IPS-15b (cell line): ENCODE measurements at regions not wholly inside any gene's neighbourhood (a gene's known extent, or its start where the extent isn't known, plus 50 kb on each side); places are given as distances from the start of the nearest gene placed in this dataset.

Experiments used
- H3K27me3 ChIP-seq: one replicate; pipeline ENCODE4 v1.6.1; 2013; ENCODE audit warnings: low read length; ENCODE audit not compliant: control insufficient read depth, insufficient read depth
- H3K36me3 ChIP-seq: one replicate; pipeline ENCODE4 v1.6.1; 2013; ENCODE audit warnings: low read length; ENCODE audit not compliant: control insufficient read depth, insufficient read depth
- H3K4me1 ChIP-seq: one replicate; pipeline ENCODE4 v1.6.1; 2013; ENCODE audit warnings: mild to moderate bottlenecking, low read length; ENCODE audit not compliant: control insufficient read depth, insufficient read depth
- H3K4me3 ChIP-seq: one replicate; pipeline ENCODE4 v1.5.1; 2013; ENCODE audit warnings: low read depth, low read length
- H3K9ac ChIP-seq: one replicate; pipeline ENCODE4 v1.6.1; 2013; ENCODE audit warnings: low read depth, mild to moderate bottlenecking, low read length
- H3K9me3 ChIP-seq: one replicate; pipeline ENCODE4 v1.6.1; 2013; ENCODE audit warnings: mild to moderate bottlenecking, low read length; ENCODE audit not compliant: control insufficient read depth, insufficient read depth

GRCh38 chr2:55973673-55974072 lies 50.1 kb upstream of the EFEMP1 start:
- no peaks in the 10 kb centered on the region for H3K4me1 ChIP-seq
- H3K9ac ChIP-seq, result no peak overlapping the region
- no peaks in the 10 kb centered on the region for H3K9me3 ChIP-seq
- no peaks in the 10 kb centered on the region for H3K27me3 ChIP-seq
- no peak overlapping the region for H3K4me3 ChIP-seq
- no peaks in the 10 kb centered on the region for H3K36me3 ChIP-seq

DNA sequence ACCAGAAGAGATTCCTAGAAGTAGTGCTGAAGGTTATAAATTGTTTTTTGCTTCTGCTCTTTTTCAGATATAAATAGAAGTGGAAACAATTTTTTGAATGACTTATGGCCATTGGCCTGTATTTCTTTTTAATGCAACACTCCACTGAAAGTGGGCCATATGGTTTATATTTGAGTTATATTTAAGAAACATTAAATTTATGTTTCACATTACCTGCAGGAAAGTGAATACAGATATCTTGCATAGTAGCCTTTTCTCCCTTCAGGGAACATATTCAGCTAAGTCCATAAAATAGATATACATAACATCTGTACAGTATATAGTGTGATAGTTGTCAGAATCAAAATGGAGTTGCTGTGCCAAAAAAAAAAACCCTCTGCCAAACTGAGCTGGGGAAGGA lies 53.1 kb upstream of the EFEMP1 start:
- Histone ChIP-seq H3K4me1 (peaks cover 2% of the 10 kb centered on the region), H3K27me3 (no peaks in the 10 kb centered on the region), H3K4me3 (no peak overlapping the region), H3K36me3 (no peaks in the 10 kb centered on the region), H3K9ac (no peak overlapping the region), H3K9me3 (no peaks in the 10 kb centered on the region)

GRCh38 chr2:55985406-55985805 lies 61.8 kb upstream of the EFEMP1 start:
- Histone ChIP-seq H3K4me1 (peaks cover 2% of the 10 kb centered on the region), H3K36me3 (no peaks in the 10 kb centered on the region), H3K4me3 (no peak overlapping the region), H3K9me3 (no peaks in the 10 kb centered on the region), H3K27me3 (no peaks in the 10 kb centered on the region), H3K9ac (no peak overlapping the region)

- Histone ChIP-seq H3K9ac (no peak overlapping the region), H3K9me3 (no peaks in the 10 kb centered on the region), H3K4me3 (no peak overlapping the region), H3K4me1 (peaks cover 2% of the 10 kb centered on the region), H3K27me3 (no peaks in the 10 kb centered on the region), H3K36me3 (no peaks in the 10 kb centered on the region)
Observed at GRCh38 chr2:55986001-55986400, 62.4 kb upstream of the EFEMP1 start.

DNA sequence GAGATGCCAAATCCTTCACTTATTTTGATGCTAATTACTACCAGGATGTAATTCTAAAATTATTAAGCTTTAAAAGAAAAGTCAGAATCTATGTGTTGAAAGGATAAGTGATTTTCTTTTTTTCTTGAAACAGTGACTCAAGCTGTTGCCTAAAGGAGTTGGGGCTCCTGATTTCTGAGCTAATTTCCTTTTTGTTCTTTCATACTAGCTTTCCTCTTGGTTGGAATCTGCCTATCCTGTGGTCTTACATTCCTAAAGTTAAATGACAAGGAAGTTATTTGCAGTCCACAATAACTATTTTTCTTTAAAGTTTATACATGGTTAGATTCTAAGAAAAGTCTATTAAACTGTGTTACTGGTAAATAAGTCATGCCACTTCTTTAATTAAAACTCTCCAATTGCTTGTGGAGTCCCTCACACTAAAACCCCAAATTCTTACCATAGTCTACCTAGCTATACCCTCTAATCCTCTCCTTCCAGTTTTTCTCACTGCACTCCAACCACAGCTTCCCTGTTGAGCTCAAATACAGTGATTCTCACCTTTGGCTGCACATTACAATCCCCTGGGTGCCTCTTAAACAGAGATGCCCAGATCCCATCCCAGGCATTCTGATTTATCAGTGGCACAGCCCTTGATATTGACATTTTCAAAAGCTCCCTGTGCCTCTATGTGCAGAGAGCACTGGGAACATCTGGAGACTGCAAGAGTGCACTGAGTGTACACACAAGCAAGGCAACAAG lies 63.3 kb upstream of the EFEMP1 start:
- H3K4me3 ChIP-seq, result no peak overlapping the region
- no peaks in the 10 kb centered on the region for H3K27me3 ChIP-seq
- no peaks in the 10 kb centered on the region for H3K4me1 ChIP-seq
- H3K9me3 ChIP-seq, result no peaks in the 10 kb centered on the region
- H3K36me3 ChIP-seq, result no peaks in the 10 kb centered on the region
- H3K9ac ChIP-seq, result no peak overlapping the region

DNA sequence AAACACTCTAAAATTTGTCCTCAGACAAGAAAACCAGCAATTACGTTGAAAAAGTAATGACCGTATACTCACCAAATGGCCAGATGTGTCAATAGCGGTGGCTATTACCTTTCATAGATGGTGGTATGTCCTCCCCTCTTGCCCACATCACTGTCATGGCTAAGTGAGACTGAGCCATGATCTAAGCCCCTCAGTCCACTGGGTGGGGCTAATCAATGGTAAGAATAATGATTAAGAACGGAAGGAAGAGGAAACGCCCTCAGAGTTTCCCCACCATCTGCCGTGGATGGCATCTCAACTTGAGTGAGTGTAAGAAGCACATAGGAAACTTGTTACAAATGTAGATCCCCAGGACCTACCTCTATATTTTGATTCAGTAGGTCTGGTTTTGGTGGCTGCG lies 65.8 kb upstream of the EFEMP1 start:
- Histone ChIP-seq H3K4me3 (no peak overlapping the region), H3K27me3 (no peaks in the 10 kb centered on the region), H3K36me3 (no peaks in the 10 kb centered on the region), H3K9me3 (no peaks in the 10 kb centered on the region), H3K4me1 (no peaks in the 10 kb centered on the region), H3K9ac (no peak overlapping the region)

DNA sequence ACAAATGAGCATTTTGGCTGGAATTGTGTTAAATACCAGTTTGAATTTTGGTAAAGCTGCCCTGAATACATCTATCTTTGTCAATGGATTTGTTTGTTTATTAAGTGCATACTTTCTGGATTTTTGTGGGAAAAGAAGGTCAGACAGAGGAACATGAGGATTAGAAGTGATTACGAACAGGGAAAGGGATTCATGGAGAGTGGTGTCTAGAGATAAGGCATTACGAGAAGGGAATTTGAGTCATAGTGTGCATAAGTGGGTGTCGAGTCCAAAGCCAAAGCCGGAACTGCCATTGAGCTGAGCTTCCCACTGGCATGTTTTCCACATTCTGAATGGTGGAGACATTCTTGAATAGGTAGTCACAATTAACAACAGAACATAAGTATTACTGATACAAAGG lies 68.9 kb upstream of the EFEMP1 start:
- Histone ChIP-seq H3K36me3 (no peaks in the 10 kb centered on the region), H3K27me3 (no peaks in the 10 kb centered on the region), H3K9me3 (no peaks in the 10 kb centered on the region), H3K9ac (no peak overlapping the region), H3K4me1 (no peaks in the 10 kb centered on the region), H3K4me3 (no peak overlapping the region)

DNA sequence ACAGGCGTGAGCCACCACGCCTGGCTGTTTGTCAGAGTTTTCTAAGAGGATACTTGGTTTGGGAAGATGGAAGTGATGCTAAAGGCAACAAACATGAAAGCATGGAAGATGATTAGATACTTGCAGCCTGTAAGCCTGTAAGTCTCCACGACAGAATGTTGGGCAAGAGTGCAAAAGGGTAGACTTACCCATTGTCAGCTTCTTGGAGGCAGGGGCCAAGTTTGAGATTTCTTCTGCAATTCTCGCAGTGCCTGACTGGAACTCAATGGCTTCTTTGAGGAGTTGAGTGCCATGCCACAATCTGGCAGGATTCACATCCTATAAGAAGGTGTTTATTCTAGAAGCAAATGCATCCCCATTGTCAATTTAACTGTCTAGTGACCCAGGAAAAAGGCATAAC lies 70.1 kb upstream of the EFEMP1 start:
- H3K4me1 ChIP-seq, result no peaks in the 10 kb centered on the region
- H3K36me3 ChIP-seq, result no peaks in the 10 kb centered on the region
- no peaks in the 10 kb centered on the region for H3K9me3 ChIP-seq
- no peak overlapping the region for H3K9ac ChIP-seq
- H3K4me3 ChIP-seq, result no peak overlapping the region
- H3K27me3 ChIP-seq, result no peaks in the 10 kb centered on the region

GRCh38 chr2:55995211-55995610 lies 71.6 kb upstream of the EFEMP1 start:
- H3K9me3 ChIP-seq, result no peaks in the 10 kb centered on the region
- H3K4me1 ChIP-seq, result no peaks in the 10 kb centered on the region
- H3K27me3 ChIP-seq, result no peaks in the 10 kb centered on the region

GRCh38 chr2:55995902-55996301 lies 72.3 kb upstream of the EFEMP1 start:
- no peaks in the 10 kb centered on the region for H3K36me3 ChIP-seq
- no peaks in the 10 kb centered on the region for H3K9me3 ChIP-seq
- H3K9ac ChIP-seq, result no peak overlapping the region
- no peak overlapping the region for H3K4me3 ChIP-seq
- H3K27me3 ChIP-seq, result no peaks in the 10 kb centered on the region
- H3K4me1 ChIP-seq, result no peaks in the 10 kb centered on the region

More at GRCh38 chr2:55995211-55995610, 71.6 kb upstream of the EFEMP1 start:
- no peak overlapping the region for H3K9ac ChIP-seq
- no peaks in the 10 kb centered on the region for H3K36me3 ChIP-seq
- no peak overlapping the region for H3K4me3 ChIP-seq

DNA sequence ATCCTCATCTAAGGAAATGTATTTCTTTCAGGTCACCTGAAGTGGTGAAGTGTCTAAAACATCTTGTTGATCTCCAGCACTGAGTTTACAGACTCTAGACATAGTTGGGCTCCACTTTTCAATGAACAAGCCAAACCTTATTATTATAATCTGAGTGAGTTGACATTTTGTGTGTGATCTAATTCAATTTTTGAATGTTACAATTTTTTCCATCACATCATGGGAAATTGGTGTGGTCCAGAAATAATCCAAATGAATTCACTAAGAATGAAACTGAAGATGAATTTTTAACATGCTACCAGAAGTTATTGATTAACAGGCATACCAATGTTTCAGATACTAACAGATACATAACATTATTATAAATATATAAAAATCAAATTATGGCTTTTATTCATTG lies 75.6 kb upstream of the EFEMP1 start:
- Histone ChIP-seq H3K4me1 (no peaks in the 10 kb centered on the region), H3K9ac (no peak overlapping the region), H3K4me3 (no peak overlapping the region), H3K9me3 (no peaks in the 10 kb centered on the region), H3K27me3 (no peaks in the 10 kb centered on the region), H3K36me3 (no peaks in the 10 kb centered on the region)

- no peaks in the 10 kb centered on the region for H3K4me1 ChIP-seq
- no peaks in the 10 kb centered on the region for H3K27me3 ChIP-seq
- H3K36me3 ChIP-seq, result no peaks in the 10 kb centered on the region
- no peaks in the 10 kb centered on the region for H3K9me3 ChIP-seq
- H3K9ac ChIP-seq, result no peak overlapping the region
- H3K4me3 ChIP-seq, result no peak overlapping the region
Observed at GRCh38 chr2:55999790-56000189, 76.2 kb upstream of the EFEMP1 start.
